ENCODE measurements at regions not wholly inside any gene's neighbourhood (a gene's known extent, or its start where the extent isn't known, plus 50 kb on each side); places are given as distances from the start of the nearest gene placed in this dataset.

- ATAC-seq (replicated peaks in 6 of 8) = no peak
- H3K4me1 ChIP-seq (replicated peaks in 1 of 2) = peaks cover 0 to 6% of the 10 kb centered on the region in 2 donors
- WGBS, 10 experiments = 0 to 100% (median 45%) methylated on average over 1 to 4 of the region's 5 CpGs; no CpG with 5 or more reads in 4 of the 10 experiments
- in situ Hi-C loops (cut with MboI; ENCODE audit: low pct_unique_long_range_greater_than_20kb in 2 of 9, low sequenced_read_pairs in 9 of 9, unreplicated experiment in 9 of 9) = no loop called here
- H3K4me3 ChIP-seq = no peak overlapping the region
- H3K27ac ChIP-seq = no peak overlapping the region
Measured at GRCh38 chr5:2532809-2533208, 218.7 kb downstream of the IRX2 start.

GRCh38 chr5:2531318-2531717 is 220.2 kb downstream of the IRX2 start:
- 0 to 92% (median 75%) methylated on average over 1 to 2 of the region's 2 CpGs; no CpG with 5 or more reads in 5 of the 10 experiments for WGBS, 10 experiments
- H3K27ac ChIP-seq = no peak overlapping the region
- H3K4me1 ChIP-seq (replicated peaks in 1 of 2) = no peaks in the 10 kb centered on the region
- no peak for ATAC-seq (replicated peaks in 6 of 8)
- in situ Hi-C loops (cut with MboI; ENCODE audit: low pct_unique_long_range_greater_than_20kb in 2 of 9, low sequenced_read_pairs in 9 of 9, unreplicated experiment in 9 of 9) = no loop called here
- no peak overlapping the region for H3K4me3 ChIP-seq

- in situ Hi-C loops (cut with MboI; ENCODE audit: low pct_unique_long_range_greater_than_20kb in 2 of 9, low sequenced_read_pairs in 9 of 9, unreplicated experiment in 9 of 9) = no loop called here
- Histone ChIP-seq H3K4me1 (replicated peaks in 1 of 2) (no peaks in the 10 kb centered on the region), H3K4me3 (no peak overlapping the region), H3K27ac (no peak overlapping the region)
- WGBS, 10 experiments = 1 to 100% (median 48%) methylated on average over 1 to 11 of the region's 12 CpGs; no CpG with 5 or more reads in 3 of the 10 experiments
- no peak for ATAC-seq (replicated peaks in 6 of 8)
Measured at GRCh38 chr5:2530609-2531008, 220.9 kb downstream of the IRX2 start.

GRCh38 chr5:2529371-2530092 is 221.9 kb downstream of the IRX2 start:
- ATAC-seq (replicated peaks in 6 of 8) = no peak
- in situ Hi-C loops (cut with MboI; ENCODE audit: low pct_unique_long_range_greater_than_20kb in 2 of 9, low sequenced_read_pairs in 9 of 9, unreplicated experiment in 9 of 9) = no loop called here
- WGBS, 10 experiments = 25 to 100% (median 73%) methylated on average over 2 to 7 of the region's 13 CpGs; no CpG with 5 or more reads in 2 of the 10 experiments
- Histone ChIP-seq H3K4me3 (no peak overlapping the region), H3K27ac (no peak overlapping the region), H3K4me1 (replicated peaks in 1 of 2) (no peaks in the 10 kb centered on the region)

- 17 to 100% (median 70%) methylated on average over 1 to 4 of the region's 4 CpGs; no CpG with 5 or more reads in 5 of the 10 experiments for WGBS, 10 experiments
- Histone ChIP-seq H3K4me3 (no peak overlapping the region), H3K27ac (no peak overlapping the region), H3K4me1 (replicated peaks in 1 of 2) (no peaks in the 10 kb centered on the region)
- in situ Hi-C loops (cut with MboI; ENCODE audit: low pct_unique_long_range_greater_than_20kb in 2 of 9, low sequenced_read_pairs in 9 of 9, unreplicated experiment in 9 of 9) = no loop called here
- no peak for ATAC-seq (replicated peaks in 6 of 8)
Measured at GRCh38 chr5:2525351-2525750, 226.1 kb downstream of the IRX2 start.

- in situ Hi-C loops (cut with MboI; ENCODE audit: low pct_unique_long_range_greater_than_20kb in 2 of 9, low sequenced_read_pairs in 9 of 9, unreplicated experiment in 9 of 9) = no loop called here
- Histone ChIP-seq H3K4me3 (no peak overlapping the region), H3K27ac (no peak overlapping the region), H3K4me1 (replicated peaks in 1 of 2) (no peaks in the 10 kb centered on the region)
- ATAC-seq (replicated peaks in 6 of 8) = no peak
- WGBS, 10 experiments = 68 to 100% (median 89%) methylated on average over 2 to 10 of the region's 13 CpGs; no CpG with 5 or more reads in 6 of the 10 experiments
Measured at GRCh38 chr5:2524620-2525019, 226.9 kb downstream of the IRX2 start.

GRCh38 chr5:2523180-2523579 is 228.3 kb downstream of the IRX2 start:
- no peak for ATAC-seq (replicated peaks in 6 of 8)
- WGBS, 10 experiments = 35 to 80% (median 75%) methylated on average over 1 to 5 of the region's 12 CpGs; no CpG with 5 or more reads in 5 of the 10 experiments
- in situ Hi-C loops (cut with MboI; ENCODE audit: low pct_unique_long_range_greater_than_20kb in 2 of 9, low sequenced_read_pairs in 9 of 9, unreplicated experiment in 9 of 9) = no loop called here
- no peak overlapping the region for H3K27ac ChIP-seq
- H3K4me3 ChIP-seq = no peak overlapping the region
- no peaks in the 10 kb centered on the region for H3K4me1 ChIP-seq (replicated peaks in 1 of 2)

- no peak overlapping the region for H3K27ac ChIP-seq
- WGBS, 10 experiments = 0 to 95% (median 83%) methylated on average over 1 to 3 of the region's 11 CpGs; no CpG with 5 or more reads in 6 of the 10 experiments
- H3K4me1 ChIP-seq (replicated peaks in 1 of 2) = no peaks in the 10 kb centered on the region
- ATAC-seq (replicated peaks in 6 of 8) = no peak
- H3K4me3 ChIP-seq = no peak overlapping the region
- in situ Hi-C loops (cut with MboI; ENCODE audit: low pct_unique_long_range_greater_than_20kb in 2 of 9, low sequenced_read_pairs in 9 of 9, unreplicated experiment in 9 of 9) = no loop called here
Measured at GRCh38 chr5:2522372-2522771, 229.1 kb downstream of the IRX2 start.

GRCh38 chr5:2519153-2519552 is 232.3 kb downstream of the IRX2 start:
- WGBS, 10 experiments = 10 to 90% (median 63%) methylated on average over 2 to 6 of the region's 9 CpGs; no CpG with 5 or more reads in 5 of the 10 experiments
- Histone ChIP-seq H3K4me3 (no peak overlapping the region), H3K4me1 (replicated peaks in 1 of 2) (peaks cover 0 to 19% of the 10 kb centered on the region in 2 donors), H3K27ac (no peak overlapping the region)
- in situ Hi-C loops (cut with MboI; ENCODE audit: low pct_unique_long_range_greater_than_20kb in 2 of 9, low sequenced_read_pairs in 9 of 9, unreplicated experiment in 9 of 9) = no loop called here
- no peak for ATAC-seq (replicated peaks in 6 of 8)

GRCh38 chr5:2517451-2517850 is 234.0 kb downstream of the IRX2 start:
- Histone ChIP-seq H3K4me1 (replicated peaks in 1 of 2) (peaks cover 0 to 22% of the 10 kb centered on the region in 2 donors), H3K4me3 (no peak overlapping the region), H3K27ac (no peak overlapping the region)
- in situ Hi-C loops (cut with MboI; ENCODE audit: low pct_unique_long_range_greater_than_20kb in 2 of 9, low sequenced_read_pairs in 9 of 9, unreplicated experiment in 9 of 9) = no loop called here
- 0 to 100% (median 68%) methylated on average over 1 to 9 of the region's 10 CpGs; no CpG with 5 or more reads in 2 of the 10 experiments for WGBS, 10 experiments
- no peak for ATAC-seq (replicated peaks in 6 of 8)

GRCh38 chr5:2515180-2515764 is 236.2 kb downstream of the IRX2 start:
- ATAC-seq (replicated peaks in 6 of 8) = peak in 2 of 8 experiments; percentile 38 to 55
- no peak overlapping the region for H3K4me3 ChIP-seq

GRCh38 chr5:2514484-2514883 is 237.0 kb downstream of the IRX2 start:
- in situ Hi-C loops (cut with MboI; ENCODE audit: low pct_unique_long_range_greater_than_20kb in 2 of 9, low sequenced_read_pairs in 9 of 9, unreplicated experiment in 9 of 9) = no loop called here
- peak in 2 of 8 experiments; percentile 22 to 36 for ATAC-seq (replicated peaks in 6 of 8)
- Histone ChIP-seq H3K4me3 (no peak overlapping the region), H3K27ac (no peak overlapping the region), H3K4me1 (replicated peaks in 1 of 2) (peaks cover 0 to 22% of the 10 kb centered on the region in 2 donors)
- 0 to 100% (median 28%) methylated on average over 1 to 5 of the region's 6 CpGs; no CpG with 5 or more reads in 1 of the 10 experiments for WGBS, 10 experiments

More at GRCh38 chr5:2515180-2515764, 236.2 kb downstream of the IRX2 start:
- in situ Hi-C loops (cut with MboI; ENCODE audit: low pct_unique_long_range_greater_than_20kb in 2 of 9, low sequenced_read_pairs in 9 of 9, unreplicated experiment in 9 of 9) = no loop called here
- H3K27ac ChIP-seq = no peak overlapping the region
- 17 to 100% (median 52%) methylated on average over 1 to 23 of the region's 32 CpGs; no CpG with 5 or more reads in 1 of the 10 experiments for WGBS, 10 experiments
- peaks cover 0 to 22% of the 10 kb centered on the region in 2 donors for H3K4me1 ChIP-seq (replicated peaks in 1 of 2)

- in situ Hi-C loops (cut with MboI; ENCODE audit: low pct_unique_long_range_greater_than_20kb in 2 of 9, low sequenced_read_pairs in 9 of 9, unreplicated experiment in 9 of 9) = no loop called here
- no peak overlapping the region for H3K27ac ChIP-seq
- 20 to 90% (median 75%) methylated on average over 1 to 2 of the region's 5 CpGs; no CpG with 5 or more reads in 5 of the 10 experiments for whole genome bisulfite sequencing, 10 experiments
- H3K4me3 ChIP-seq = no peak overlapping the region
- peaks cover 0 to 22% of the 10 kb centered on the region in 2 donors for H3K4me1 ChIP-seq (replicated peaks in 1 of 2)
- ATAC-seq (replicated peaks in 6 of 8) = no peak
Measured at GRCh38 chr5:2511706-2512105, 239.8 kb downstream of the IRX2 start.

Measured in motor neuron (in vitro differentiated cells).